SK-N-SH treated with all-trans-retinoic acid at 6 μM for 48 hours (cell line): ENCODE measurements at regions not wholly inside any gene's neighbourhood (a gene's known extent, or its start where the extent isn't known, plus 50 kb on each side); places are given as distances from the start of the nearest gene placed in this dataset.

Source experiments
- ATAC-seq: fragments of 200-7000 bp; cut with Tn5 transposase; 3 replicates; pipeline ENCODE4 v1.9.1; 2020; ENCODE audit warnings: mild to moderate bottlenecking, moderate library complexity
- ARNTL ChIP-seq: fragments of 450-650 bp; formaldehyde crosslinking; IDR thresholded peaks from 2 replicates; pipeline ENCODE4 v1.5.0; 2020; ENCODE audit warnings: low read depth, mild to moderate bottlenecking, moderate library complexity, borderline replicate concordance
- BACH2 ChIP-seq: fragments of 250-450 bp; sonication (Bioruptor Pico); IDR thresholded peaks from 2 replicates; pipeline ENCODE4 v1.9.0; 2021; ENCODE audit warnings: mild to moderate bottlenecking, borderline replicate concordance
- CREB5 ChIP-seq: fragments of 250-450 bp; sonication (Bioruptor Pico); IDR thresholded peaks from 2 replicates; pipeline ENCODE4 v1.5.1; 2020; ENCODE audit warnings: low read depth, mild to moderate bottlenecking, moderate library complexity
- CSDC2 ChIP-seq: fragments of 250-450 bp; sonication (Bioruptor Pico); IDR thresholded peaks from 2 replicates; pipeline ENCODE4 v1.5.0; 2020; ENCODE audit warnings: mild to moderate bottlenecking, moderate library complexity
- ESRRG ChIP-seq: fragments of 250-450 bp; sonication (Bioruptor Pico); IDR thresholded peaks from 2 replicates; pipeline ENCODE4 v1.6.1; 2021; ENCODE audit warnings: mild to moderate bottlenecking
- GLIS3 ChIP-seq: fragments of 250-450 bp; sonication (Bioruptor Pico); IDR thresholded peaks from 2 replicates; pipeline ENCODE4 v1.5.0; 2020; ENCODE audit warnings: mild to moderate bottlenecking, moderate library complexity
- ISL1 ChIP-seq: fragments of 250-450 bp; sonication (Bioruptor Pico); IDR thresholded peaks from 2 replicates; pipeline ENCODE4 v2.1.2; 2022; ENCODE audit warnings: mild to moderate bottlenecking, moderate library complexity
- OSR1 ChIP-seq: fragments of 250-450 bp; sonication (Bioruptor Pico); IDR thresholded peaks from 2 replicates; pipeline ENCODE4 v1.8.0; 2022; ENCODE audit warnings: moderate library complexity, mild to moderate bottlenecking, inconsistent platforms
- PATZ1 ChIP-seq: fragments of 250-450 bp; sonication (Bioruptor Pico); IDR thresholded peaks from 2 replicates; pipeline ENCODE4 v1.8.0; 2020; ENCODE audit warnings: mild to moderate bottlenecking, moderate library complexity, borderline replicate concordance
- SNAI2 ChIP-seq: fragments of 250-450 bp; sonication (Bioruptor Pico); IDR thresholded peaks from 2 replicates; pipeline ENCODE4 v1.5.0; 2020; ENCODE audit warnings: mild to moderate bottlenecking, moderate library complexity
- TOX ChIP-seq: fragments of 250-450 bp; sonication (Bioruptor Pico); IDR thresholded peaks from 2 replicates; pipeline ENCODE4 v1.8.0; 2021; ENCODE audit warnings: mild to moderate bottlenecking, moderate library complexity, borderline replicate concordance
- TSHZ2 ChIP-seq: fragments of 250-450 bp; sonication (Bioruptor Pico); IDR thresholded peaks from 2 replicates; pipeline ENCODE4 v1.5.0; 2020; ENCODE audit warnings: mild to moderate bottlenecking, moderate library complexity
- ZC3H10 ChIP-seq: fragments of 250-450 bp; sonication (Bioruptor Pico); IDR thresholded peaks from 2 replicates; pipeline ENCODE4 v1.5.1; 2021; ENCODE audit warnings: mild to moderate bottlenecking, moderate library complexity
- ZFP3 ChIP-seq: fragments of 250-450 bp; sonication (Bioruptor Pico); IDR thresholded peaks from 2 replicates; pipeline ENCODE4 v1.5.0; 2020; ENCODE audit warnings: mild to moderate bottlenecking, moderate library complexity
- ZNF565 ChIP-seq: fragments of 450-650 bp; formaldehyde crosslinking; conservative IDR thresholded peaks from 2 replicates; pipeline ENCODE4 v1.5.0; 2020; ENCODE audit warnings: low read depth, mild to moderate bottlenecking, moderate library complexity
- ZNF70 ChIP-seq: fragments of 450-650 bp; formaldehyde crosslinking; IDR thresholded peaks from 2 replicates; pipeline ENCODE4 v1.5.0; 2020; ENCODE audit warnings: mild to moderate bottlenecking, moderate library complexity
- ZNF8 ChIP-seq: fragments of 450-650 bp; formaldehyde crosslinking; IDR thresholded peaks from 2 replicates; pipeline ENCODE4 v1.5.0; 2020; ENCODE audit warnings: mild to moderate bottlenecking, moderate library complexity
- TF ChIP-seq, protein P1 (sequence below): fragments of 250-450 bp; sonication (Bioruptor Pico); IDR thresholded peaks from 2 replicates; pipeline ENCODE4 v1.5.1; 2021; ENCODE audit warnings: mild to moderate bottlenecking, moderate library complexity

DNA sequence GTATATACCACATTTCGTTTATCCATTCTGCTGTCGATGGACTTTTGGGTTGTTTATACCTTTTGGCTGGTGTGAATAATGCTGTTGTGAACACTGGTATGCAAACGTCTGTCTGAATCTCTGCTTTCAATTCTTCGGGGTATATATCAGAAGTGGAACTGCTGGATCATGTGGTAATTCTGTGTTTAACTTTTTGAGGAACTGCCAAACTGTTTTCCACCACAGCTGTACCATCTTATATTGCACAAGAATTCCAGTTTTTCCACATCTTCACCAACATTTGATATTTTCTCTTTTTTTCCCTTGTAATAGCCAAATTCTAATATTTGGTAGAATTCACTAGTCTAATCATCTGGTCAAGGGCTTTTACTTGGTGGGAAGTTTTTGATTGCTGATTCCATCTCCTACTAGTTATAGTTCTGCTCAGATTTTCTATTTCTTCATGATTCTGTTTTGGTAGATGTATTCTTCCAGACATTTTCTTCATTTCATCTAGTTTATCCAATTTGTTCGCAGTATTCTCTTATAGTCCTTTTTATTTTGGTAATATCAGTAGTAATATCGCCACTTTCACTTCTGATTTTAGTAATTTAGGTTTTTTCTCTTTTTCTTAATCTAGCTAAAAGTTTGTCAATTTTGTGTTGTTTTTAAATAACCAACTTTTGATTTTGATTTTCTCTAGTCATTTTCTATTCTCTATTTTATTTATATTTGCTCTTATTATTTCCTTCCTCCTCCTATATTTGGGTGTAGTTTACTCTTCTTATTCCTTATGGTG is 271.2 kb downstream of the ZEB1 start:
- ATAC-seq: no peak

GRCh38 chr10:31587691-31588090 is 268.7 kb downstream of the ZEB1 start:
- no peak for ATAC-seq
- TF ChIP-seq BACH2 (no peak), ARNTL (CRISPR knock-in tag) (no peak), ZC3H10 (CRISPR knock-in tag) (no peak), ZFP3 (no peak), ZNF8 (CRISPR knock-in tag) (no peak), OSR1 (CRISPR knock-in tag) (no peak), ISL1 (CRISPR knock-in tag) (no peak), TSHZ2 (no peak), ZNF565 (CRISPR knock-in tag) (no peak)
- TF ChIP-seq, protein P1, sequence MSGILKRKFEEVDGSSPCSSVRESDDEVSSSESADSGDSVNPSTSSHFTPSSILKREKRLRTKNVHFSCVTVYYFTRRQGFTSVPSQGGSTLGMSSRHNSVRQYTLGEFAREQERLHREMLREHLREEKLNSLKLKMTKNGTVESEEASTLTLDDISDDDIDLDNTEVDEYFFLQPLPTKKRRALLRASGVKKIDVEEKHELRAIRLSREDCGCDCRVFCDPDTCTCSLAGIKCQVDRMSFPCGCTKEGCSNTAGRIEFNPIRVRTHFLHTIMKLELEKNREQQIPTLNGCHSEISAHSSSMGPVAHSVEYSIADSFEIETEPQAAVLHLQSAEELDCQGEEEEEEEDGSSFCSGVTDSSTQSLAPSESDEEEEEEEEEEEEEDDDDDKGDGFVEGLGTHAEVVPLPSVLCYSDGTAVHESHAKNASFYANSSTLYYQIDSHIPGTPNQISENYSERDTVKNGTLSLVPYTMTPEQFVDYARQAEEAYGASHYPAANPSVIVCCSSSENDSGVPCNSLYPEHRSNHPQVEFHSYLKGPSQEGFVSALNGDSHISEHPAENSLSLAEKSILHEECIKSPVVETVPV (CRISPR knock-in tag): no peak

More for the DNA sequence above, 271.2 kb downstream of the ZEB1 start:
- no peak for TF ChIP-seq ZC3H10 (CRISPR knock-in tag)
- TF ChIP-seq GLIS3: no peak
- no peak for TF ChIP-seq ZFP3
- no peak for TF ChIP-seq TOX
- TF ChIP-seq SNAI2 (CRISPR knock-in tag): no peak
- TF ChIP-seq PATZ1 (CRISPR knock-in tag): no peak
- no peak for TF ChIP-seq ZNF565 (CRISPR knock-in tag)
- TF ChIP-seq, protein P1 (CRISPR knock-in tag): no peak
- TF ChIP-seq ISL1 (CRISPR knock-in tag): no peak
- TF ChIP-seq ZNF8 (CRISPR knock-in tag): no peak
- TF ChIP-seq BACH2: no peak
- TF ChIP-seq CREB5 (CRISPR knock-in tag): no peak
- no peak for TF ChIP-seq ESRRG
- no peak for TF ChIP-seq CSDC2 (CRISPR knock-in tag)
- no peak for TF ChIP-seq ARNTL (CRISPR knock-in tag)
- TF ChIP-seq ZNF70: no peak
- TF ChIP-seq TSHZ2: no peak
